RWPE2 (cell line): ENCODE measurements at regions not wholly inside any gene's neighbourhood (a gene's known extent, or its start where the extent isn't known, plus 50 kb on each side); places are given as distances from the start of the nearest gene placed in this dataset.

Source experiments
- ATAC-seq: fragments of 200-7000 bp; cut with Tn5 transposase; 3 replicates; pipeline ENCODE4 v1.9.1; 2021; ENCODE audit warnings: low read depth
- DNase-seq: peaks from one replicate; pipeline ENCODE4 v3.0.0-alpha.2; 2020; ENCODE audit warnings: low spot score
- H3K27ac ChIP-seq: fragments of 450-650 bp; 2 replicates; pipeline ENCODE4 v1.5.1; 2017; ENCODE audit warnings: mild to moderate bottlenecking; ENCODE audit not compliant: poor library complexity, severe bottlenecking
- H3K27me3 ChIP-seq: fragments of 250-450 bp; sonication (Bioruptor Pico); 2 replicates; pipeline ENCODE4 v1.5.1; 2021; ENCODE audit warnings: mild to moderate bottlenecking, moderate library complexity; ENCODE audit not compliant: insufficient read depth, poor library complexity, severe bottlenecking
- H3K36me3 ChIP-seq: fragments of 250-450 bp; sonication (Bioruptor Pico); 2 replicates; pipeline ENCODE4 v1.5.1; 2020; ENCODE audit warnings: low read depth, mild to moderate bottlenecking, moderate library complexity
- H3K4me1 ChIP-seq: fragments of 250-450 bp; sonication (Bioruptor Pico); 2 replicates; pipeline ENCODE4 v1.5.1; 2021; ENCODE audit warnings: mild to moderate bottlenecking, moderate library complexity; ENCODE audit not compliant: insufficient read depth, poor library complexity, severe bottlenecking
- H3K4me3 ChIP-seq: fragments of 250-450 bp; sonication (Bioruptor Pico); 2 replicates; pipeline ENCODE4 v1.5.1; 2021; ENCODE audit warnings: mild to moderate bottlenecking, moderate library complexity; ENCODE audit not compliant: severe bottlenecking
- H3K9me3 ChIP-seq: fragments of 250-450 bp; sonication (Bioruptor Pico); 2 replicates; pipeline ENCODE4 v1.5.1; 2021; ENCODE audit warnings: mild to moderate bottlenecking, moderate library complexity; ENCODE audit not compliant: severe bottlenecking
- CTCF ChIP-seq: fragments of 450-650 bp; IDR thresholded peaks from one replicate; pipeline ENCODE4 v1.5.1; 2017; ENCODE audit warnings: mild to moderate bottlenecking, moderate library complexity; ENCODE audit not compliant: poor library complexity, severe bottlenecking

GRCh38 chr4:52529983-52530382 lies 129.1 kb downstream of the USP46 start:
- ATAC-seq, result no peak
- Histone ChIP-seq H3K36me3 (no peaks in the 10 kb centered on the region), H3K27ac (no peak overlapping the region), H3K4me1 (no peaks in the 10 kb centered on the region), H3K27me3 (no peaks in the 10 kb centered on the region), H3K9me3 (no peaks in the 10 kb centered on the region), H3K4me3 (no peak overlapping the region)
- no peak for DNase-seq
- TF ChIP-seq CTCF, result no peak

GRCh38 chr4:52535793-52536192 lies 123.3 kb downstream of the USP46 start:
- DNase-seq, result no peak
- H3K9me3 ChIP-seq, result no peaks in the 10 kb centered on the region
- no peak overlapping the region for H3K27ac ChIP-seq
- no peaks in the 10 kb centered on the region for H3K36me3 ChIP-seq
- TF ChIP-seq CTCF, result no peak
- ATAC-seq, result no peak
- no peaks in the 10 kb centered on the region for H3K4me1 ChIP-seq
- no peak overlapping the region for H3K4me3 ChIP-seq
- no peaks in the 10 kb centered on the region for H3K27me3 ChIP-seq
